HEK293 (cell line): ENCODE measurements at regions not wholly inside any gene's neighbourhood (a gene's known extent, or its start where the extent isn't known, plus 50 kb on each side); places are given as distances from the start of the nearest gene placed in this dataset.

Experiments
- ZNF23 ChIP-seq: fragments of 450-650 bp; formaldehyde crosslinking; IDR thresholded peaks from 2 replicates; pipeline ENCODE4 v1.5.1; 2016; ENCODE audit warnings: missing biosample characterization, missing genetic modification characterization, borderline replicate concordance
- ZNF473 ChIP-seq: fragments of 450-650 bp; formaldehyde crosslinking; IDR thresholded peaks from 2 replicates; pipeline ENCODE4 v1.5.1; 2017; ENCODE audit warnings: missing biosample characterization, missing genetic modification characterization

DNA sequence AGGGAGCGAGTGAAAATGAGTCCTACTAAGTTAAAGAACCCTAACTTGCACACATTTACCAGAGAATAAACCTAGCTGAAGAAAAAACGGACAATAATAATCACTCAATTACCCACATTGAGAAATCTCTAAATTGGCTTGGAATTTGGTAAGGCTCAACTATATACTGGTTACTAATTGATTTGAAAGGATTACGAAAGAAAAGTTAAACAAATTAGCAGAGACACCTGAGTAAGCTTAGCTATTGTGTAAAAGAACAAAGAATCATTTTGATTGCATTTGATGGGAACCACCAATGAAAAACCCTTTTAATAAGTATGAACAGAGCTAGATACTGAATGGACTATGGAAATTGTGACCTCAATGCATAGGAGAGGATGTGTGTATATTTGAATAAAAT lies 118.6 kb upstream of the ADGRF1 start:
- TF ChIP-seq ZNF473 (tag by site-specific recombination) = no peak
- no peak for TF ChIP-seq ZNF23
